Activated CD8-positive, alpha-beta memory T cell treated with anti-CD3 and anti-CD28 coated beads, Interleukin-2, amount 50 U/mL, for 48 hours (primary cell): ENCODE measurements at regions not wholly inside any gene's neighbourhood (a gene's known extent, or its start where the extent isn't known, plus 50 kb on each side); places are given as distances from the start of the nearest gene placed in this dataset.

Source experiments
- DNase-seq: peaks from one replicate; pipeline ENCODE4 v3.0.0-alpha.2; 2020

- no peak for DNase-seq
Observed at GRCh38 chr6:166008441-166009369, 158.9 kb downstream of the TBXT start.

GRCh38 chr6:166007349-166008263, 160.0 kb downstream of the TBXT start:
- no peak for DNase-seq

- no peak for DNase-seq
Observed at GRCh38 chr6:166006900-166007301, 160.8 kb downstream of the TBXT start.

- no peak for DNase-seq
Observed at GRCh38 chr6:166005944-166006899, 161.4 kb downstream of the TBXT start.

GRCh38 chr6:166005401-166005943, 162.2 kb downstream of the TBXT start:
- no peak for DNase-seq

GRCh38 chr6:166004876-166005275, 162.8 kb downstream of the TBXT start:
- DNase-seq, result no peak

GRCh38 chr6:166004471-166004870, 163.2 kb downstream of the TBXT start:
- DNase-seq, result no peak

- no peak for DNase-seq
Observed at GRCh38 chr6:166003569-166003968, 164.1 kb downstream of the TBXT start.

- DNase-seq, result no peak
Observed at GRCh38 chr6:166001359-166001758, 166.3 kb downstream of the TBXT start.

GRCh38 chr6:165999279-165999678, 168.4 kb downstream of the TBXT start:
- no peak for DNase-seq

GRCh38 chr6:165998072-165998471, 169.6 kb downstream of the TBXT start:
- no peak for DNase-seq

GRCh38 chr6:165991341-165991740, 176.3 kb downstream of the TBXT start:
- DNase-seq, result no peak

- DNase-seq, result no peak
Observed at GRCh38 chr6:165990216-165990615, 177.4 kb downstream of the TBXT start.

GRCh38 chr6:165988757-165989456, 178.7 kb downstream of the TBXT start:
- no peak for DNase-seq

- DNase-seq, result no peak
Observed at GRCh38 chr6:165988302-165988756, 179.3 kb downstream of the TBXT start.

GRCh38 chr6:165987483-165988301, 180.0 kb downstream of the TBXT start:
- no peak for DNase-seq

GRCh38 chr6:165986914-165987482, 180.7 kb downstream of the TBXT start:
- no peak for DNase-seq

GRCh38 chr6:165986311-165986913, 181.2 kb downstream of the TBXT start:
- no peak for DNase-seq

- no peak for DNase-seq
Observed at GRCh38 chr6:165985806-165986299, 181.8 kb downstream of the TBXT start.
